Liver (tissue), 7 donors: ENCODE measurements at regions not wholly inside any gene's neighbourhood (a gene's known extent, or its start where the extent isn't known, plus 50 kb on each side); places are given as distances from the start of the nearest gene placed in this dataset.

ENCODE experiments used
- DNase-seq: peaks from one replicate; pipeline ENCODE4 v3.0.0-alpha.2; 2017; ENCODE audit warnings: low spot score
- H3K27ac ChIP-seq, 2 donors: one replicate each; pipeline ENCODE4 v1.7.0; 2013; ENCODE audit warnings: inconsistent platforms in 2 of 2, low read length in 2 of 2, control low read depth in 1 of 2, low read depth in 1 of 2, mild to moderate bottlenecking in 1 of 2
- H3K27me3 ChIP-seq, 4 donors: one replicate each; pipeline versions ENCODE4 v1.6.1 to v1.7.0; 2013; ENCODE audit warnings: low read length in 3 of 4, inconsistent platforms in 1 of 4, mild to moderate bottlenecking in 1 of 4, moderate library complexity in 1 of 4; ENCODE audit not compliant: control insufficient read depth in 4 of 4, insufficient read depth in 4 of 4
- H3K36me3 ChIP-seq, 4 donors: one replicate each; pipeline versions ENCODE4 v1.6.1 to v1.7.0; 2013; ENCODE audit warnings: low read length in 3 of 4, mild to moderate bottlenecking in 3 of 4, low read depth in 1 of 4, moderate library complexity in 1 of 4; ENCODE audit not compliant: control insufficient read depth in 4 of 4, insufficient read depth in 3 of 4
- H3K4me1 ChIP-seq, 4 donors: one replicate each; pipeline versions ENCODE4 v1.6.1 to v1.7.0; 2013; ENCODE audit warnings: low read length in 3 of 4, mild to moderate bottlenecking in 3 of 4, moderate library complexity in 1 of 4; ENCODE audit not compliant: control insufficient read depth in 4 of 4, insufficient read depth in 4 of 4
- H3K4me3 ChIP-seq, 3 donors: one replicate each; pipeline versions ENCODE4 v1.6.1 to v1.7.0; 2013; ENCODE audit warnings: low read length in 3 of 3, control low read depth in 1 of 3, low read depth in 1 of 3, mild to moderate bottlenecking in 1 of 3
- H3K9ac ChIP-seq, 2 donors: one replicate each; pipeline ENCODE4 v1.7.0; 2013; ENCODE audit warnings: low read length in 2 of 2, mild to moderate bottlenecking in 2 of 2, moderate library complexity in 2 of 2, control low read depth in 1 of 2, low read depth in 1 of 2
- H3K9me3 ChIP-seq, 4 donors: one replicate each; pipeline versions ENCODE4 v1.6.1 to v1.7.0; 2013; ENCODE audit warnings: low read length in 3 of 4; ENCODE audit not compliant: control insufficient read depth in 4 of 4
- EGR1 ChIP-seq, 2 donors: IDR thresholded peaks; 2 replicates each; pipeline ENCODE4 v1.6.1; 2016 to 2018; ENCODE audit warnings: antibody characterized with exemption in 2 of 2, low read depth in 2 of 2
- FOXA1 ChIP-seq: IDR thresholded peaks from 2 replicates; pipeline ENCODE4 v1.6.1; 2016; ENCODE audit warnings: antibody characterized with exemption
- FOXA2 ChIP-seq: IDR thresholded peaks from 2 replicates; pipeline ENCODE4 v1.6.1; 2016; ENCODE audit warnings: antibody characterized with exemption
- GABPA ChIP-seq, 2 donors: IDR thresholded peaks in 1 of 2; conservative IDR thresholded peaks in 1 of 2; 2 replicates each; pipeline ENCODE4 v1.6.1; 2016; ENCODE audit warnings: antibody characterized with exemption in 2 of 2, mild to moderate bottlenecking in 1 of 2, moderate library complexity in 1 of 2
- HNF4A ChIP-seq, 2 donors: conservative IDR thresholded peaks; 2 replicates each; pipeline ENCODE4 v1.6.1; 2016; ENCODE audit warnings: antibody characterized with exemption in 2 of 2, mild to moderate bottlenecking in 2 of 2
- JUND ChIP-seq, 2 donors: IDR thresholded peaks; 2 replicates each; pipeline ENCODE4 v1.6.1; 2016; ENCODE audit warnings: antibody characterized with exemption in 2 of 2
- NR2F2 ChIP-seq: IDR thresholded peaks from 2 replicates; pipeline ENCODE4 v1.6.1; 2016; ENCODE audit warnings: antibody characterized with exemption
- RAD21 ChIP-seq, 2 donors: IDR thresholded peaks; 2 replicates each; pipeline ENCODE4 v1.6.1; 2016; ENCODE audit warnings: antibody characterized with exemption in 2 of 2, mild to moderate bottlenecking in 2 of 2
- RXRA ChIP-seq, 2 donors: IDR thresholded peaks; 2 replicates each; pipeline ENCODE4 v1.6.1; 2017 to 2018; ENCODE audit warnings: antibody characterized with exemption in 2 of 2, mild to moderate bottlenecking in 1 of 2
- SP1 ChIP-seq: IDR thresholded peaks from 2 replicates; pipeline ENCODE4 v1.6.1; 2018; ENCODE audit warnings: antibody characterized with exemption, mild to moderate bottlenecking
- YY1 ChIP-seq: IDR thresholded peaks from 2 replicates; pipeline ENCODE4 v1.6.1; 2016; ENCODE audit warnings: antibody characterized with exemption, mild to moderate bottlenecking
- WGBS: extraction: QIAGEN DNeasy Blood & Tissue Kit; methylation state at CpG from one replicate; pipeline ENCODE4 v1.1.7; 2013; 5-methylcytosine and 5-hydroxymethylcytosine counted together
- TF ChIP-seq, protein P1 (sequence below): IDR thresholded peaks from 2 replicates; pipeline ENCODE4 v1.6.1; 2016; ENCODE audit warnings: antibody characterized with exemption
- TF ChIP-seq, protein P2 (sequence below): IDR thresholded peaks from 2 replicates; pipeline ENCODE4 v1.6.1; 2016; ENCODE audit warnings: antibody characterized with exemption
- TF ChIP-seq, protein P3 (sequence below): IDR thresholded peaks from 2 replicates; pipeline ENCODE4 v1.6.1; 2016; ENCODE audit warnings: antibody characterized with exemption
- TF ChIP-seq, protein P4 (sequence below): IDR thresholded peaks from 2 replicates; pipeline ENCODE4 v1.6.1; 2016; ENCODE audit warnings: antibody characterized with exemption, mild to moderate bottlenecking
- donor health status: healthy.
- donor health status: healthy.
- donor health status: healthy.
- donor health status: healthy.

DNA sequence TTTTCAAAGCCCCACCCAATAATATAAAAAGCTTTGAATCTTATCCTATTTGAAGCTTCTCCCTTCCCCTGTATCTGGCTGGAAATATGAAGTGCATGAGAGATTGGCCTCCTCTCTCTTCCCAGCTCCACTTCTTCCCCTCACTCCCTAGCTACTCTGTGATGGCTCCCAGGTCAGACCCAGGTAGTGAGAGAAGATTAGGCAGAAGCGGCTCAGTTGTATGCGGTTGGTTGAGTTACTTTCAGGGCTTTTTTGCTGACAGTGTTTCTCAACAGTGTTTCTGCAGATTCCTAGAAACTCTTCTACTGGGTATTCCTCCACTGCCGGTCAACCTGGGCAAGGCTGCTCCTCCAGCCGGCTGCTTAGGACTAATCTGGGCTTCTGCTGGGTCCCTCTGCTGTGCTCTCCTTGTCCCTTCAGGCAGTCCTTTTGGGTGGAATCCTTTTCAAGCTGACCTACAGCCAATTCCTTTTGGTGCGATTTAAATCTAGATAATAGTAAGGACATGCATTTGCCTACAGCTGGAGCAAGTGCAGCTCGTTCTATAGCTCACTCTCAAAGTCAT lies 87.4 kb upstream of the SLC7A11 start (continued):
- TF ChIP-seq NR2F2 (no peak), FOXA1 (no peak), SP1 (no peak), GABPA (IDR thresholded peaks at IDR 0.05 in 1 of 2, conservative IDR thresholded peaks at IDR 0.05 in 1 of 2) (no peak), YY1 (no peak), RXRA (IDR thresholded peaks at IDR 0.05) (no peak), EGR1 (IDR thresholded peaks at IDR 0.05; ENCODE audit: low read depth in 2 of 2) (no peak)
- TF ChIP-seq, protein P1, sequence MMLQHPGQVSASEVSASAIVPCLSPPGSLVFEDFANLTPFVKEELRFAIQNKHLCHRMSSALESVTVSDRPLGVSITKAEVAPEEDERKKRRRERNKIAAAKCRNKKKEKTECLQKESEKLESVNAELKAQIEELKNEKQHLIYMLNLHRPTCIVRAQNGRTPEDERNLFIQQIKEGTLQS = no peak
- TF ChIP-seq, protein P2, sequence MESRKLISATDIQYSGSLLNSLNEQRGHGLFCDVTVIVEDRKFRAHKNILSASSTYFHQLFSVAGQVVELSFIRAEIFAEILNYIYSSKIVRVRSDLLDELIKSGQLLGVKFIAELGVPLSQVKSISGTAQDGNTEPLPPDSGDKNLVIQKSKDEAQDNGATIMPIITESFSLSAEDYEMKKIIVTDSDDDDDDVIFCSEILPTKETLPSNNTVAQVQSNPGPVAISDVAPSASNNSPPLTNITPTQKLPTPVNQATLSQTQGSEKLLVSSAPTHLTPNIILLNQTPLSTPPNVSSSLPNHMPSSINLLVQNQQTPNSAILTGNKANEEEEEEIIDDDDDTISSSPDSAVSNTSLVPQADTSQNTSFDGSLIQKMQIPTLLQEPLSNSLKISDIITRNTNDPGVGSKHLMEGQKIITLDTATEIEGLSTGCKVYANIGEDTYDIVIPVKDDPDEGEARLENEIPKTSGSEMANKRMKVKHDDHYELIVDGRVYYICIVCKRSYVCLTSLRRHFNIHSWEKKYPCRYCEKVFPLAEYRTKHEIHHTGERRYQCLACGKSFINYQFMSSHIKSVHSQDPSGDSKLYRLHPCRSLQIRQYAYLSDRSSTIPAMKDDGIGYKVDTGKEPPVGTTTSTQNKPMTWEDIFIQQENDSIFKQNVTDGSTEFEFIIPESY = no peak
- TF ChIP-seq, protein P3, sequence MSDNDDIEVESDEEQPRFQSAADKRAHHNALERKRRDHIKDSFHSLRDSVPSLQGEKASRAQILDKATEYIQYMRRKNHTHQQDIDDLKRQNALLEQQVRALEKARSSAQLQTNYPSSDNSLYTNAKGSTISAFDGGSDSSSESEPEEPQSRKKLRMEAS = no peak

- 81% methylated on average over 1 of the region's 1 CpG for WGBS
- no peak overlapping the region for H3K4me3 ChIP-seq
- no peaks in the 10 kb centered on the region for H3K4me1 ChIP-seq
- no peaks in the 10 kb centered on the region for H3K9me3 ChIP-seq
- no peak for DNase-seq
- no peaks in the 10 kb centered on the region for H3K27me3 ChIP-seq
- TF ChIP-seq RXRA (IDR thresholded peaks at IDR 0.05) (no peak), SP1 (no peak), EGR1 (IDR thresholded peaks at IDR 0.05; ENCODE audit: low read depth in 2 of 2) (no peak), FOXA1 (no peak), JUND (IDR thresholded peaks at IDR 0.05) (no peak), GABPA (IDR thresholded peaks at IDR 0.05 in 1 of 2, conservative IDR thresholded peaks at IDR 0.05 in 1 of 2) (no peak), FOXA2 (no peak), HNF4A (conservative IDR thresholded peaks at IDR 0.05) (no peak), RAD21 (IDR thresholded peaks at IDR 0.05) (no peak)
- TF ChIP-seq, protein P1 = no peak
- TF ChIP-seq, protein P4, sequence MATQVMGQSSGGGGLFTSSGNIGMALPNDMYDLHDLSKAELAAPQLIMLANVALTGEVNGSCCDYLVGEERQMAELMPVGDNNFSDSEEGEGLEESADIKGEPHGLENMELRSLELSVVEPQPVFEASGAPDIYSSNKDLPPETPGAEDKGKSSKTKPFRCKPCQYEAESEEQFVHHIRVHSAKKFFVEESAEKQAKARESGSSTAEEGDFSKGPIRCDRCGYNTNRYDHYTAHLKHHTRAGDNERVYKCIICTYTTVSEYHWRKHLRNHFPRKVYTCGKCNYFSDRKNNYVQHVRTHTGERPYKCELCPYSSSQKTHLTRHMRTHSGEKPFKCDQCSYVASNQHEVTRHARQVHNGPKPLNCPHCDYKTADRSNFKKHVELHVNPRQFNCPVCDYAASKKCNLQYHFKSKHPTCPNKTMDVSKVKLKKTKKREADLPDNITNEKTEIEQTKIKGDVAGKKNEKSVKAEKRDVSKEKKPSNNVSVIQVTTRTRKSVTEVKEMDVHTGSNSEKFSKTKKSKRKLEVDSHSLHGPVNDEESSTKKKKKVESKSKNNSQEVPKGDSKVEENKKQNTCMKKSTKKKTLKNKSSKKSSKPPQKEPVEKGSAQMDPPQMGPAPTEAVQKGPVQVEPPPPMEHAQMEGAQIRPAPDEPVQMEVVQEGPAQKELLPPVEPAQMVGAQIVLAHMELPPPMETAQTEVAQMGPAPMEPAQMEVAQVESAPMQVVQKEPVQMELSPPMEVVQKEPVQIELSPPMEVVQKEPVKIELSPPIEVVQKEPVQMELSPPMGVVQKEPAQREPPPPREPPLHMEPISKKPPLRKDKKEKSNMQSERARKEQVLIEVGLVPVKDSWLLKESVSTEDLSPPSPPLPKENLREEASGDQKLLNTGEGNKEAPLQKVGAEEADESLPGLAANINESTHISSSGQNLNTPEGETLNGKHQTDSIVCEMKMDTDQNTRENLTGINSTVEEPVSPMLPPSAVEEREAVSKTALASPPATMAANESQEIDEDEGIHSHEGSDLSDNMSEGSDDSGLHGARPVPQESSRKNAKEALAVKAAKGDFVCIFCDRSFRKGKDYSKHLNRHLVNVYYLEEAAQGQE = no peak
- no peaks in the 10 kb centered on the region for H3K36me3 ChIP-seq
- H3K9ac ChIP-seq = no peak overlapping the region
- no peak overlapping the region for H3K27ac ChIP-seq
These were observed 85.2 kb upstream of the SLC7A11 start for GRCh38 chr4:138327338-138327737.
